Smooth muscle cell (in vitro differentiated cells): ENCODE measurements at regions not wholly inside any gene's neighbourhood (a gene's known extent, or its start where the extent isn't known, plus 50 kb on each side); places are given as distances from the start of the nearest gene placed in this dataset.

Experiments used
- DNase-seq: peaks from one replicate; lab custom pipeline; 2025; ENCODE audit not compliant: unreplicated experiment; lab: John Stamatoyannopoulos, UW
- H2AFZ ChIP-seq: fragments of 200-600 bp; sonication (generic); 2 replicates; pipeline ENCODE4 v1.6.0; 2016; ENCODE audit warnings: antibody characterized with exemption, low read depth, mild to moderate bottlenecking
- H3F3A ChIP-seq: fragments of 200-600 bp; sonication (generic); 2 replicates; pipeline ENCODE4 v1.6.0; 2017; ENCODE audit warnings: antibody characterized with exemption, low read depth
- H3K27ac ChIP-seq: fragments of 200-600 bp; sonication (generic); 2 replicates; pipeline ENCODE4 v1.5.1; 2016; ENCODE audit warnings: low read depth, mild to moderate bottlenecking
- H3K27me3 ChIP-seq: fragments of 200-600 bp; sonication (generic); 2 replicates; pipeline ENCODE4 v1.6.1; 2016; ENCODE audit warnings: low read depth, mild to moderate bottlenecking
- H3K36me3 ChIP-seq: fragments of 200-600 bp; sonication (generic); 2 replicates; pipeline ENCODE4 v1.5.1; 2016; ENCODE audit warnings: low read depth
- H3K4me1 ChIP-seq: fragments of 200-600 bp; sonication (generic); 2 replicates; pipeline ENCODE4 v1.5.1; 2016; ENCODE audit warnings: low read depth
- H3K4me2 ChIP-seq: fragments of 200-600 bp; sonication (generic); 2 replicates; pipeline ENCODE4 v1.6.0; 2016; ENCODE audit warnings: mild to moderate bottlenecking
- H3K4me3 ChIP-seq: fragments of 200-600 bp; sonication (generic); 2 replicates; pipeline ENCODE4 v1.5.1; 2016; ENCODE audit warnings: mild to moderate bottlenecking
- H3K79me2 ChIP-seq: fragments of 200-600 bp; sonication (generic); 2 replicates; pipeline ENCODE4 v1.6.0; 2016; ENCODE audit warnings: low read depth, mild to moderate bottlenecking
- H3K9ac ChIP-seq: fragments of 200-600 bp; sonication (generic); 2 replicates; pipeline ENCODE4 v1.6.0; 2016; ENCODE audit warnings: low read depth
- H3K9me3 ChIP-seq: fragments of 200-600 bp; sonication (generic); replicated peaks from 2 replicates; pipeline ENCODE4 v1.5.1; 2016; ENCODE audit warnings: low read depth
- H4K20me1 ChIP-seq: fragments of 200-600 bp; sonication (generic); 2 replicates; pipeline ENCODE4 v1.6.0; 2016; ENCODE audit warnings: low read depth
- WGBS: methylation state at CpG from one replicate; pipeline ENCODE4 v1.1.7; 2016; ENCODE audit warnings: low lambda C conversion rate; 5-methylcytosine and 5-hydroxymethylcytosine counted together
- TF ChIP-seq, protein P1 (sequence below): fragments of 200-600 bp; sonication (generic); IDR thresholded peaks from 2 replicates; pipeline ENCODE4 v1.5.1; 2017; ENCODE audit warnings: borderline replicate concordance, mild to moderate bottlenecking, antibody characterized with exemption; ENCODE audit not compliant: insufficient read depth, poor library complexity, severe bottlenecking

- TF ChIP-seq, protein P1, sequence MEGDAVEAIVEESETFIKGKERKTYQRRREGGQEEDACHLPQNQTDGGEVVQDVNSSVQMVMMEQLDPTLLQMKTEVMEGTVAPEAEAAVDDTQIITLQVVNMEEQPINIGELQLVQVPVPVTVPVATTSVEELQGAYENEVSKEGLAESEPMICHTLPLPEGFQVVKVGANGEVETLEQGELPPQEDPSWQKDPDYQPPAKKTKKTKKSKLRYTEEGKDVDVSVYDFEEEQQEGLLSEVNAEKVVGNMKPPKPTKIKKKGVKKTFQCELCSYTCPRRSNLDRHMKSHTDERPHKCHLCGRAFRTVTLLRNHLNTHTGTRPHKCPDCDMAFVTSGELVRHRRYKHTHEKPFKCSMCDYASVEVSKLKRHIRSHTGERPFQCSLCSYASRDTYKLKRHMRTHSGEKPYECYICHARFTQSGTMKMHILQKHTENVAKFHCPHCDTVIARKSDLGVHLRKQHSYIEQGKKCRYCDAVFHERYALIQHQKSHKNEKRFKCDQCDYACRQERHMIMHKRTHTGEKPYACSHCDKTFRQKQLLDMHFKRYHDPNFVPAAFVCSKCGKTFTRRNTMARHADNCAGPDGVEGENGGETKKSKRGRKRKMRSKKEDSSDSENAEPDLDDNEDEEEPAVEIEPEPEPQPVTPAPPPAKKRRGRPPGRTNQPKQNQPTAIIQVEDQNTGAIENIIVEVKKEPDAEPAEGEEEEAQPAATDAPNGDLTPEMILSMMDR: no peak
- no peak overlapping the region for H3K4me3 ChIP-seq
- H3K27ac ChIP-seq: no peak overlapping the region
- no peaks in the 10 kb centered on the region for H4K20me1 ChIP-seq
- H2AFZ ChIP-seq: peak overlapping the region; percentile 38
- no peaks in the 10 kb centered on the region for H3K36me3 ChIP-seq
- H3F3A ChIP-seq: no peaks in the 10 kb centered on the region
- WGBS: 84% methylated on average over 6 of the region's 6 CpGs
- no peak overlapping the region for H3K9ac ChIP-seq
- no peak overlapping the region for H3K4me2 ChIP-seq
- no peaks in the 10 kb centered on the region for H3K79me2 ChIP-seq
- H3K9me3 ChIP-seq: no peaks in the 10 kb centered on the region
- no peak for DNase-seq
- H3K27me3 ChIP-seq: no peaks in the 10 kb centered on the region
- no peaks in the 10 kb centered on the region for H3K4me1 ChIP-seq
Measured at GRCh38 chr5:105033637-105034400, 1471.2 kb upstream of the NUDT12 start.

DNA sequence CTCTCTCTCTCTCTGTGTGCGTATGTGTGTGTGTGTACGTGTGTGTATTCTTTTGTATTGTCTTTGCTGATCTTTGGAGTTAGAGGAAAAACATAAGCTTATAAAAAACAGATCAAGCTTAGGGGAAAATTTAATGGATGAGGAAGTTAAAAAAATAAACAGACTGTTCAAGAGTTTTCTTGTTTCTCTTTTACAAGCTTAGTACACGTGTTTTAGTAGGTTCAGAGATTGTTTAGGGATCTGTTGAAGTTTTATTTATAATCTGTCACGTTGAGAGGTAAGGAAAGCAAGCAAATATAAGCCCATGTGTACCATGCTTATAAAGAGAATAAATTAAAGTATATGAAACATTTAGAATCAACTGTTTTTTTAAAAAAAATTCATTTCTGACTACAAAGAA lies 1470.3 kb upstream of the NUDT12 start:
- Histone ChIP-seq H4K20me1 (no peaks in the 10 kb centered on the region), H3K27ac (no peak overlapping the region), H3K36me3 (no peaks in the 10 kb centered on the region), H3K4me2 (no peak overlapping the region), H3K4me1 (no peaks in the 10 kb centered on the region), H3K27me3 (no peaks in the 10 kb centered on the region), H3K9ac (no peak overlapping the region), H3K9me3 (no peaks in the 10 kb centered on the region), H3F3A (no peaks in the 10 kb centered on the region), H2AFZ (no peak overlapping the region), H3K4me3 (no peak overlapping the region), H3K79me2 (no peaks in the 10 kb centered on the region)
- WGBS: 46% methylated on average over 4 of the region's 4 CpGs
- TF ChIP-seq, protein P1: no peak
- no peak for DNase-seq

DNA sequence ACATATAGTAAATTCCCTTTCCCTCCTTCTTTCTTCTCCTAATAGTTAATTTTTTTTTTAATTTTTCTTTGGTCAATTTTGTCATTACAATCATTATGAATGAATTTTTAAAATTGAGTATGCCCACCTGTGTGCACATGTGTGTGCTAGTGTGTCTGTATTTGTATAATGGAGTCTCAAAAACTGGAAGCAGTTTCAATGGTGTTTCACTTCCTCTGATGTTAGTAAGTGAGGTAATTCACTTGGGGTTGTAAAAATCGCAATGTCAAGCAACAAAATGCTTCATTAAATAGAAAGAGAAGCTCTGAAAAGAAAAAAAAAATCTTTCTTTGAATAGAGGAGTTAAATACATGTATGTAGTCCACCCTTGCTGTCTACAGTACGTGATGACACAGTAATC lies 1467.6 kb upstream of the NUDT12 start:
- DNase-seq: no peak

More for the DNA sequence above, 1467.6 kb upstream of the NUDT12 start:
- no peak overlapping the region for H3K4me2 ChIP-seq
- H3K79me2 ChIP-seq: no peaks in the 10 kb centered on the region
- H3K27ac ChIP-seq: no peak overlapping the region
- H3K27me3 ChIP-seq: no peaks in the 10 kb centered on the region
- no peaks in the 10 kb centered on the region for H3K4me1 ChIP-seq
- H3K36me3 ChIP-seq: no peaks in the 10 kb centered on the region
- H2AFZ ChIP-seq: no peak overlapping the region
- 87% methylated on average over 2 of the region's 2 CpGs for WGBS
- H4K20me1 ChIP-seq: no peaks in the 10 kb centered on the region
- no peak overlapping the region for H3K4me3 ChIP-seq
- H3K9ac ChIP-seq: no peak overlapping the region
- H3K9me3 ChIP-seq: no peaks in the 10 kb centered on the region
- no peaks in the 10 kb centered on the region for H3F3A ChIP-seq
- TF ChIP-seq, protein P1: no peak
